Body of pancreas (tissue), 4 donors: ENCODE measurements at regions not wholly inside any gene's neighbourhood (a gene's known extent, or its start where the extent isn't known, plus 50 kb on each side); places are given as distances from the start of the nearest gene placed in this dataset.

Experiments
- POLR2A ChIP-seq, 3 donors: fragments of 450-650 bp; IDR thresholded peaks; one replicate each; pipeline ENCODE4 v1.6.1; 2016; ENCODE audit warnings: antibody characterized with exemption in 3 of 3, mild to moderate bottlenecking in 2 of 3
- TF ChIP-seq, protein P1 (sequence below), 7 experiments: fragments of 450-650 bp in 4 of 7; fragments of 200-600 bp in 3 of 7; sonication (generic) in 3 of 7; IDR thresholded peaks; one replicate each; pipeline ENCODE4 v1.5.1; 2016 to 2019; ENCODE audit warnings: antibody characterized with exemption in 7 of 7

DNA sequence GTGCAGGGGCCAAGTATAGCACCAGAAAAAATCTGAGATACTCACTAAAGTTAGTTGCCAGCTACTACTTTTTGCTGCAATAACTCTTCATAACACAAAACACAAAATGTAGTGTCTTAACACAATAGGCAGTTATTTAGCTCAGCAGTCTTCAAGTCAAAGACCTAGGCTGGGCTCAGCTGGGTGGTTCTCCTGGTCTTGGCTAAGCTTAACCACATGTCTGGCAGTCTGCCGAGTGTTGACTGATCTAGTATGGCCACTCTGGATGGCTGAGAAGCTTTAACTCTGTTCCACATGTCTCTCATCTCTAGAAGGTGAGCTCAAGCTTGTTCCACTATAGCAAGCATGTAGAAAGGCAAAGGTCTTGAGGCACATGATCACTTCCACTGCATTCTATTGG lies 451.6 kb downstream of the SOX11 start:
- TF ChIP-seq, protein P1, sequence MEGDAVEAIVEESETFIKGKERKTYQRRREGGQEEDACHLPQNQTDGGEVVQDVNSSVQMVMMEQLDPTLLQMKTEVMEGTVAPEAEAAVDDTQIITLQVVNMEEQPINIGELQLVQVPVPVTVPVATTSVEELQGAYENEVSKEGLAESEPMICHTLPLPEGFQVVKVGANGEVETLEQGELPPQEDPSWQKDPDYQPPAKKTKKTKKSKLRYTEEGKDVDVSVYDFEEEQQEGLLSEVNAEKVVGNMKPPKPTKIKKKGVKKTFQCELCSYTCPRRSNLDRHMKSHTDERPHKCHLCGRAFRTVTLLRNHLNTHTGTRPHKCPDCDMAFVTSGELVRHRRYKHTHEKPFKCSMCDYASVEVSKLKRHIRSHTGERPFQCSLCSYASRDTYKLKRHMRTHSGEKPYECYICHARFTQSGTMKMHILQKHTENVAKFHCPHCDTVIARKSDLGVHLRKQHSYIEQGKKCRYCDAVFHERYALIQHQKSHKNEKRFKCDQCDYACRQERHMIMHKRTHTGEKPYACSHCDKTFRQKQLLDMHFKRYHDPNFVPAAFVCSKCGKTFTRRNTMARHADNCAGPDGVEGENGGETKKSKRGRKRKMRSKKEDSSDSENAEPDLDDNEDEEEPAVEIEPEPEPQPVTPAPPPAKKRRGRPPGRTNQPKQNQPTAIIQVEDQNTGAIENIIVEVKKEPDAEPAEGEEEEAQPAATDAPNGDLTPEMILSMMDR (IDR thresholded peaks at IDR 0.05) = no peak
- TF ChIP-seq POLR2A (IDR thresholded peaks at IDR 0.05) = no peak
